Coronary artery (tissue), 2 donors: ENCODE measurements at regions not wholly inside any gene's neighbourhood (a gene's known extent, or its start where the extent isn't known, plus 50 kb on each side); places are given as distances from the start of the nearest gene placed in this dataset.

Experiments used
- DNase-seq: peaks from one replicate; pipeline ENCODE4 v3.0.0-alpha.2; 2017; ENCODE audit warnings: low spot score
- H3K27ac ChIP-seq, 2 donors: fragments of 200-600 bp; sonication (generic); one replicate each; pipeline ENCODE4 v1.5.1; 2016 to 2019
- H3K4me3 ChIP-seq: fragments of 200-600 bp; sonication (generic); 2 replicates; pipeline ENCODE4 v1.5.1; 2016; ENCODE audit warnings: mild to moderate bottlenecking, moderate library complexity
- TF ChIP-seq, protein P1 (sequence below): fragments of 200-600 bp; sonication (generic); IDR thresholded peaks from one replicate; pipeline ENCODE4 v1.5.1; 2019; ENCODE audit warnings: antibody characterized with exemption

DNA sequence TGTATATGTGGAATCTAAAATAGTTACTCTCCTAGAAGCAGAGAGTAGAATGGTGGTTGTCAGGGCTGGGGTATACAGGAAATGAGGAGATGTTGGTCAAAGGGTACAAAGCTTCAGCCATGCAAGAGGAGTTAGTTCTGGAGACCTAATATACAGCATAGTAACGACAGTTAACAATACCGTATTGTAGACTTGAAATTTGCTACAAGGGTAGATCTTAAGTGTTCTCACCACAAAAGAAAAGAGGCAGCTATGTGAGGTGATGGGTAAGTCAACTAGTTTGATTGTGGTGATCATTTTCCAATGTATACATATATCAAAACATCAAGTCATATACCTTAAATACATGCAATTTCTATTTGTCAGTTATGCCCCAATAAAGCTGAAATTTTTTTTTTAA, 98.2 kb upstream of the CYP1B1 start:
- no peak for DNase-seq
- TF ChIP-seq, protein P1, sequence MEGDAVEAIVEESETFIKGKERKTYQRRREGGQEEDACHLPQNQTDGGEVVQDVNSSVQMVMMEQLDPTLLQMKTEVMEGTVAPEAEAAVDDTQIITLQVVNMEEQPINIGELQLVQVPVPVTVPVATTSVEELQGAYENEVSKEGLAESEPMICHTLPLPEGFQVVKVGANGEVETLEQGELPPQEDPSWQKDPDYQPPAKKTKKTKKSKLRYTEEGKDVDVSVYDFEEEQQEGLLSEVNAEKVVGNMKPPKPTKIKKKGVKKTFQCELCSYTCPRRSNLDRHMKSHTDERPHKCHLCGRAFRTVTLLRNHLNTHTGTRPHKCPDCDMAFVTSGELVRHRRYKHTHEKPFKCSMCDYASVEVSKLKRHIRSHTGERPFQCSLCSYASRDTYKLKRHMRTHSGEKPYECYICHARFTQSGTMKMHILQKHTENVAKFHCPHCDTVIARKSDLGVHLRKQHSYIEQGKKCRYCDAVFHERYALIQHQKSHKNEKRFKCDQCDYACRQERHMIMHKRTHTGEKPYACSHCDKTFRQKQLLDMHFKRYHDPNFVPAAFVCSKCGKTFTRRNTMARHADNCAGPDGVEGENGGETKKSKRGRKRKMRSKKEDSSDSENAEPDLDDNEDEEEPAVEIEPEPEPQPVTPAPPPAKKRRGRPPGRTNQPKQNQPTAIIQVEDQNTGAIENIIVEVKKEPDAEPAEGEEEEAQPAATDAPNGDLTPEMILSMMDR, result no peak
- Histone ChIP-seq H3K27ac (peak overlapping the region in 1 of 2 donors; percentile 43), H3K4me3 (no peak overlapping the region)

DNA sequence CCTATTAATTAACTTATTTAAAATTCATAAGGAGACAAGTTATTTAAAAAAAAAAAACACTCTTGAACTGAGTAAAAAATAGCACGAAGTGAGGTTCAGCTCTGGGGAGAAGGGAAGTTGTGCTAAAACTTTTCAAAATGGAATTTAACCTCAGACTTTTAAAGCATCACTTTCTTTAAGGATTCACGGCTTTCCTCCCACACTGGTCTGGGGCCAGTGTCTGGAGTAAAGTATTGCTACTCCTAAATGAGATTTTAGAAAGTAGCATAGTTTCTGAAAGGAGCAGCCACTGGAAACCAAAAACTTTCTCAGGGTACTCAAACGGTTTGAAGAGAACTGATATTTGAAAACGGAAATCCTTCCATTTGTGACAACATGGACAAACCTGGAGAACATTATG, 97.7 kb upstream of the CYP1B1 start:
- DNase-seq, result no peak
- H3K4me3 ChIP-seq, result no peak overlapping the region
- TF ChIP-seq, protein P1, result no peak
- peak overlapping the region in 1 of 2 donors; percentile 43 for H3K27ac ChIP-seq

DNA sequence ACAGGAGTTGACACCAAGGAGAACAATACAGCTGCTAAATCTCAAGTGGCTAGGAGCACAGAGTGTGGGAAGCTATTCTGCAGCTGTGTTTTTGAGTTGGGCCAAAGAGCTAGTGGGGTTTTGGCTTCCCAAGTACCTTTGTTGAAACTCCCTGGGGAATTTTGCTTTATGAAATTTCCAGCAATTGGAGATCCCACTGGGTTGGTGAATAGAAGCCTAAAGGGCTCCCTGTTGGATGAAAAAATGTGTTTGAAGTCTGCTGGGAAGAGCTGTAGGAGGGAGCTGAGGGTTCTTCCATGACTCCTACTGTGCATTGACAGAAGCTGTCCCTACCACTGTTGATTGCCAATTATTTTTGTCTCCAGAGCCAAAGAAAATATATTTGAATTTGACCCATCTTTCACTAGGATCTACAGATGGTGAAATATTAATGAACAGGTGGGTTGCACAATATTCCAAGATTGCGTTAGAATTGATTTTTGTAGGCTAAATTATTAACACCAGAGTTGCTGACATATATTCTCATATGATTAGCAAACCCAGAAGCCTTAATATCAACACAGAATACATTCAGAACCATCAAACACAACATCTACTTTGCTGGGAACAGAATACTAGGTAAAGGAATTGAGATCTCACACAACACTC, 95.4 kb upstream of the CYP1B1 start:
- H3K4me3 ChIP-seq, result no peak overlapping the region
- no peak overlapping the region for H3K27ac ChIP-seq
- DNase-seq, result no peak
- TF ChIP-seq, protein P1, result no peak

DNA sequence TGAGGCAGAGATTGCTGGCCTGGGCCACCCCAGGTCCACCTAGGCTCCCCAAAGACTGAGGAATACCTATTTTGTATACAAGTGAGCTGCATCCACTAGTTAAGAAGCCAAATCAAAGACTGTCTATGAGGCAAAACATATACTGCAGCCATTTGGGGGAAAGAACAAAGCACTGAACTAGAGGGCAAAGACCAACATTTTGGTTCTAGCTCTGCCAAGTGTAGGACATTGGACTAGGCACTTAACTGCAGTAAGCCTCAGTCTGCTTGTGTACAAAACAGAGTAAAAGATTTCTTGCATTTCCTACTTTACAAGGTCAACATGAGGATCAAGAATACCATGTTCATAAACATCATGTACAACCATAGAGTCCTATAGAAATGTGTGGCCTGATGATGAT, 94.8 kb upstream of the CYP1B1 start:
- TF ChIP-seq, protein P1, result no peak
- H3K4me3 ChIP-seq, result no peak overlapping the region
- H3K27ac ChIP-seq, result no peak overlapping the region
- no peak for DNase-seq

DNA sequence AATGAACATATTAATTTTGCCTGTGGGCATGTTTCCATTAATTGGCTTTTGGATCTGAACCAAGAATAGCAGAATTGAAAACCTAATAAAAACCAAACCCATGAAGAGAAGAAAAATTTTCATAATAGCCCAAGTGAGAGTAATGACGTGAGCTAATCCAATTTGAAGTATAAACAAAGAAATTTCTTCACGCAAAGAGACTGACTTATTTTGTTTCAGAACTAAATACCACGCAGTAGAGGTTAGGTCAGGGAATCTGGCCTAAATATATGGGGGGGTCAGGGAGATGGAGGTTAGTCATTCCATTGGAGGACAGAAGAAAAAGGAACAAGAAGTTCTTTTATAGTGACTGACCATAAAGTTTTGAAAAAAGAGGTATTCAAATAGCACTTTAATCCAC, 94.1 kb upstream of the CYP1B1 start:
- no peak for DNase-seq
- Histone ChIP-seq H3K4me3 (no peak overlapping the region), H3K27ac (no peak overlapping the region)
- TF ChIP-seq, protein P1, result no peak

DNA sequence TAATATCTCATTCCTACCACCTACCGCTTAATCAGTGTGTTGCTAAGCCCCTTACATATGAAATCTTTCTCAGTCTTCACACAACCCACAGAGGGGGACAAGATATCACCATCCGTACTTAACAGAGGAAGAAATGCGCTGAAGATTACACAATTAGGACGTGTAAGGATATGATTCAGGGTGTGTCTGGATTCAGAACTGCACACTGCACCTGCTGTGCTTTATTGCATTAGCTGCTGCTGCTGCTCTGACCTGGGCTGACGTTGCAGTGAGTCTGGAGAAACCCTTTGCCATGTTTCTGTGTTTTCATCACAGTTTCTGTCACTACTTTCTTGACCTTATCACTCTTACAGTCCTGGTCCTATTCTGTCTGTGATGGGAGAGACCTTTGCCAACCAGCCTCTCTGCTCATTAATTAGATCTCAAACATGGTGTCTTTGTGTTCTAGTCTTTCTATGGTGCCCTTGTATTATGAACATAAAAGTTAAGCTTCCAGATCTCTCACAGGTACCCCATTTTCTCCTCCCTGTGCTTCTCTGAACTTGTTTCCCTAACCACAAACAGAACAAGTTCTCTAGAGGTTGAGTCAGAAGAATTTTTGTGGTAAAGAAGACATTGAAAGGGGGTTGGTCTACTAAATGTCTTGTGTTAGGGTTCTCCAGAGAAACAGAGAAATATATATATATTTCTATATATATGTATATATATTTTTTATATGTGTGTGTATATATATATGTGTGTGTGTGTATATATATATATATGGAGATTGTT, 92.9 kb upstream of the CYP1B1 start:
- TF ChIP-seq, protein P1, result no peak
- Histone ChIP-seq H3K4me3 (no peak overlapping the region), H3K27ac (no peak overlapping the region)
- DNase-seq, result no peak

DNA sequence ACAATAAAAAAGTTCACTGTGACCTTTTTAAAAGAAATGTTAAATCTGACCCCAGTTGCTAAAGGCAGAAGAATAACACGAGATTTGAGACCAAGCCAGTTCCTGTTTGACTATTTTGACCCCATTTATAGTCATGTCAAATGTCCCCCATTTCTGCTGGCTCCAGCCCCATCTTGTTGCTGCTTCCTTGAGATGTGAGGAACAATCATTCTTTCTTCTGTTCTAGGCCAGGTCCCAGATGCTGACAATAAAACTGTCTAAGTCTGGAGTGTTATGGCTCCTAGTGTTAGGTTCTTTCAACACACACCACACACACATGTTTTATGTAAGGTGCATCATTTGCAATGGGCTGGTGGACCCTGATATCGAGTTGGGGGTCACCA, 92.0 kb upstream of the CYP1B1 start:
- no peak overlapping the region for H3K4me3 ChIP-seq
- TF ChIP-seq, protein P1, result no peak
- DNase-seq, result no peak
- no peak overlapping the region for H3K27ac ChIP-seq
